Upper lobe of left lung (tissue), 4 donors: ENCODE measurements at regions not wholly inside any gene's neighbourhood (a gene's known extent, or its start where the extent isn't known, plus 50 kb on each side); places are given as distances from the start of the nearest gene placed in this dataset.

ENCODE experiments used
- EP300 ChIP-seq, 4 donors: sonication (generic); formaldehyde crosslinking; IDR thresholded peaks; one replicate each; pipeline ENCODE4 v1.5.1; 2017; ENCODE audit warnings: antibody characterized with exemption in 4 of 4, control low read depth in 2 of 4
- POLR2A ChIP-seq, 4 donors: fragments of 450-650 bp; IDR thresholded peaks; one replicate each; pipeline ENCODE4 v1.5.1; 2016 to 2017; ENCODE audit warnings: antibody characterized with exemption in 4 of 4, mild to moderate bottlenecking in 2 of 4
- TF ChIP-seq, protein P1 (sequence below), 6 experiments: fragments of 450-650 bp in 4 of 6; fragments of 200-600 bp in 2 of 6; sonication (generic) in 2 of 6; IDR thresholded peaks; one replicate each; pipeline ENCODE4 v1.5.1; 2016 to 2019; ENCODE audit warnings: antibody characterized with exemption in 6 of 6

GRCh38 chr2:126799301-126799700 lies 99.4 kb upstream of the TEX51 start:
- TF ChIP-seq POLR2A (IDR thresholded peaks at IDR 0.05) (no peak), EP300 (IDR thresholded peaks at IDR 0.05) (no peak)
- TF ChIP-seq, protein P1, sequence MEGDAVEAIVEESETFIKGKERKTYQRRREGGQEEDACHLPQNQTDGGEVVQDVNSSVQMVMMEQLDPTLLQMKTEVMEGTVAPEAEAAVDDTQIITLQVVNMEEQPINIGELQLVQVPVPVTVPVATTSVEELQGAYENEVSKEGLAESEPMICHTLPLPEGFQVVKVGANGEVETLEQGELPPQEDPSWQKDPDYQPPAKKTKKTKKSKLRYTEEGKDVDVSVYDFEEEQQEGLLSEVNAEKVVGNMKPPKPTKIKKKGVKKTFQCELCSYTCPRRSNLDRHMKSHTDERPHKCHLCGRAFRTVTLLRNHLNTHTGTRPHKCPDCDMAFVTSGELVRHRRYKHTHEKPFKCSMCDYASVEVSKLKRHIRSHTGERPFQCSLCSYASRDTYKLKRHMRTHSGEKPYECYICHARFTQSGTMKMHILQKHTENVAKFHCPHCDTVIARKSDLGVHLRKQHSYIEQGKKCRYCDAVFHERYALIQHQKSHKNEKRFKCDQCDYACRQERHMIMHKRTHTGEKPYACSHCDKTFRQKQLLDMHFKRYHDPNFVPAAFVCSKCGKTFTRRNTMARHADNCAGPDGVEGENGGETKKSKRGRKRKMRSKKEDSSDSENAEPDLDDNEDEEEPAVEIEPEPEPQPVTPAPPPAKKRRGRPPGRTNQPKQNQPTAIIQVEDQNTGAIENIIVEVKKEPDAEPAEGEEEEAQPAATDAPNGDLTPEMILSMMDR (IDR thresholded peaks at IDR 0.05): no peak
